Lung (tissue), 11 donors: ENCODE measurements at regions not wholly inside any gene's neighbourhood (a gene's known extent, or its start where the extent isn't known, plus 50 kb on each side); places are given as distances from the start of the nearest gene placed in this dataset.
A peak's percentile ranks its signal among the peaks of the same experiment; 100 is the strongest.

Source experiments
- ATAC-seq: fragments of 200-7000 bp; cut with Tn5 transposase; one replicate; pipeline ENCODE4 v1.9.1; 2020; ENCODE audit warnings: moderate number of reproducible peaks; ENCODE audit not compliant: insufficient read depth, low FRiP score
- DNase-seq, 3 donors: peaks; one replicate each; pipeline ENCODE4 v3.0.0-alpha.2; 2013 to 2017
- H3K27ac ChIP-seq, 2 donors: one replicate each; pipeline ENCODE4 v1.5.1; 2013; ENCODE audit warnings: mild to moderate bottlenecking in 2 of 2, moderate library complexity in 2 of 2, control low read depth in 1 of 2, inconsistent platforms in 1 of 2, low read depth in 1 of 2, low read length in 1 of 2
- H3K27me3 ChIP-seq, 3 donors: one replicate each; pipeline ENCODE4 v1.5.1; 2013; ENCODE audit warnings: low read length in 2 of 3; ENCODE audit not compliant: control insufficient read depth in 3 of 3, insufficient read depth in 3 of 3
- H3K36me3 ChIP-seq, 4 donors: one replicate each; pipeline ENCODE4 v1.5.1; 2013; ENCODE audit warnings: low read length in 4 of 4, mild to moderate bottlenecking in 1 of 4, moderate library complexity in 1 of 4; ENCODE audit not compliant: control insufficient read depth in 4 of 4, insufficient read depth in 4 of 4
- H3K4me1 ChIP-seq, 5 donors: one replicate each; pipeline ENCODE4 v1.5.1; 2013; ENCODE audit warnings: low read length in 5 of 5, mild to moderate bottlenecking in 2 of 5, moderate library complexity in 1 of 5; ENCODE audit not compliant: control insufficient read depth in 5 of 5, insufficient read depth in 5 of 5
- H3K4me3 ChIP-seq: one replicate; pipeline ENCODE4 v1.5.1; 2013; ENCODE audit warnings: mild to moderate bottlenecking, control low read depth, moderate library complexity
- H3K9ac ChIP-seq, 2 donors: one replicate each; pipeline ENCODE4 v1.5.1; 2013; ENCODE audit warnings: low read length in 2 of 2, control low read depth in 1 of 2; ENCODE audit not compliant: insufficient read depth in 1 of 2
- H3K9me3 ChIP-seq, 4 donors: one replicate each; pipeline ENCODE4 v1.5.1; 2013; ENCODE audit warnings: low read length in 3 of 4, mild to moderate bottlenecking in 1 of 4, moderate library complexity in 1 of 4; ENCODE audit not compliant: control insufficient read depth in 4 of 4, insufficient read depth in 3 of 4
- WGBS, 2 donors: extraction: QIAGEN DNeasy Blood & Tissue Kit; methylation state at CpG; one replicate each; pipeline ENCODE4 v1.1.7; 2013; 5-methylcytosine and 5-hydroxymethylcytosine counted together
- TF ChIP-seq, protein P1 (sequence below): IDR thresholded peaks from 2 replicates; pipeline ENCODE4 v1.5.1; 2012; ENCODE audit warnings: mild to moderate bottlenecking; ENCODE audit errors: control extremely low read depth, extremely low read depth
- donor health status: control.
- donor health status: control.
- donor health status: Bipolar disorder and iron deficiency.
- donor health status: healthy.
- donor health status: DM: yes; HTN: yes; CAD: no.

DNA sequence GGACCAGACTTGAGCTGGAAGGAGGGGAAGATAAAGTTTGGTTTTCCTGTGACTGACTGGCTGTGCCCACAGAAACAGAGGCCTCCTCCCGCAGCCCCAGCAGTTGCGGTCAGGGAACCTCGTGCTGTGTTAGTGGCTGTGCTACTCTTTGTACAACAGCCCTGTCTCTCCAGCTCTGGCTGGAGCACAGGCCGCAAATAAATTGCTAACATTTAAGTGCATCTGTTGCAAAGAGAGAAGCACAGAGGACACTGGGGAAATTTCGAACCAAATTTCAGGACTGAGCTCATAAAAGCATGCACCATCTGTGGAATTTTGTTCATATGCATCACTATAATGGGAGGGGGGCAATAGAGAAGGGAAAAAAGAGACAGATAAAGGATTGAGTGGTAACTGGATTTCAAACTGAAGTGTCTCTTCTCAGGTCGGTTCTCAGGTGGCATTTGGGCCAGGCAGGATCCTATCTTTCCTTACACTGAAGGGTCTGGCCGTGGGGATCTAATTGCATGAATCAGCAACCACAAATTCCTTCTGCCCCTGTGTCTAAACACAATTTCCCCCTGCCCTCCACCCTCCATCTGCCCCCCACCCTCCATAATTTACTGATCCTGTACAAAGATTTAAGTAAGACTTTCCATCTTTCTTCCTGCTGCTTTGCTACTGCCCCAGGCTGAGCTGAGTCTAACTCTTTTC is 88.9 kb upstream of the ATXN1 start:
- 39 to 63% methylated on average over 7 of the region's 7 CpGs for WGBS, 2 donors
- no peak for ATAC-seq
- Histone ChIP-seq H3K27ac (peak overlapping the region in 1 of 2 donors; percentile 3), H3K36me3 (no peaks in the 10 kb centered on the region), H3K4me1 (peaks cover 0 to 22% (median 5%) of the 10 kb centered on the region in 5 donors), H3K4me3 (no peak overlapping the region), H3K27me3 (no peaks in the 10 kb centered on the region), H3K9me3 (no peaks in the 10 kb centered on the region), H3K9ac (no peak overlapping the region)
- TF ChIP-seq, protein P1, sequence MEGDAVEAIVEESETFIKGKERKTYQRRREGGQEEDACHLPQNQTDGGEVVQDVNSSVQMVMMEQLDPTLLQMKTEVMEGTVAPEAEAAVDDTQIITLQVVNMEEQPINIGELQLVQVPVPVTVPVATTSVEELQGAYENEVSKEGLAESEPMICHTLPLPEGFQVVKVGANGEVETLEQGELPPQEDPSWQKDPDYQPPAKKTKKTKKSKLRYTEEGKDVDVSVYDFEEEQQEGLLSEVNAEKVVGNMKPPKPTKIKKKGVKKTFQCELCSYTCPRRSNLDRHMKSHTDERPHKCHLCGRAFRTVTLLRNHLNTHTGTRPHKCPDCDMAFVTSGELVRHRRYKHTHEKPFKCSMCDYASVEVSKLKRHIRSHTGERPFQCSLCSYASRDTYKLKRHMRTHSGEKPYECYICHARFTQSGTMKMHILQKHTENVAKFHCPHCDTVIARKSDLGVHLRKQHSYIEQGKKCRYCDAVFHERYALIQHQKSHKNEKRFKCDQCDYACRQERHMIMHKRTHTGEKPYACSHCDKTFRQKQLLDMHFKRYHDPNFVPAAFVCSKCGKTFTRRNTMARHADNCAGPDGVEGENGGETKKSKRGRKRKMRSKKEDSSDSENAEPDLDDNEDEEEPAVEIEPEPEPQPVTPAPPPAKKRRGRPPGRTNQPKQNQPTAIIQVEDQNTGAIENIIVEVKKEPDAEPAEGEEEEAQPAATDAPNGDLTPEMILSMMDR = no peak
- no peak for DNase-seq

DNA sequence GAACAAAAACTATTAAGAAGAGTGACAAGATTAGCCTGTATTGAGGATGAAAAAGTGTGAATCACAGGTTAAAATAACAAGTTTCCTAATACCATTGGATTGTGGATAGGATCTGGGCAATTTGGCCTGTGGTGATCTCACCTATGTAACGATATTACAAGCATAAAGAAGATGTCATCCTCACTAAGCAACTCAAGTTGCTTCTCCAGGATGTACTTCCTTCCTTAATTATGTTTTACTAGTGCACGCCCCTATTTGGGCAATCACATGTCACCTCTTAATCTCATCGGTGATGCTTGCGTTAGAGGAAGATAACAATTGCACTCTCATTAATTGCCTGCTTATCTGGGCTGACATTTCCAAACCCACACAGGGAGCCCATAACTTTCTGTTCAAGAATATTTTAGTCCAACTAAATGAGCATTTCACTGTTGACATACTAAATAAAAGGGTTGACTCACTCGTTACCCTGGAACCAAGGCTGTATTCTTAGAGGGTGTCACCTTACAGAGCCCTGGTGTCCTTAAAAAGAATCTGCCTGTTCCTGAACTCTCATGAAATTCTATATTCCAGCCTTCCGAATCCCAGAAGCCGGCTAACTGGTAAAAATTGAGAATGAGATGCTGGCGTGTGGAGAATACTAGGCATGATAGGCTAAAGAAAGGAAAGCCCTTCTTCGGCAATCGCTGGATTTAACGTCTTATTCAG is 88.2 kb upstream of the ATXN1 start:
- Histone ChIP-seq H3K27ac (peak overlapping the region in 1 of 2 donors; percentile 3), H3K9me3 (no peaks in the 10 kb centered on the region), H3K4me1 (peaks cover 0 to 24% (median 5%) of the 10 kb centered on the region in 5 donors), H3K4me3 (no peak overlapping the region), H3K36me3 (no peaks in the 10 kb centered on the region), H3K9ac (no peak overlapping the region), H3K27me3 (no peaks in the 10 kb centered on the region)
- 47 to 49% methylated on average over 11 of the region's 11 CpGs for WGBS, 2 donors
- TF ChIP-seq, protein P1 = no peak
- peak in 1 of 3 donors; percentile 46 for DNase-seq
- peak; percentile 55 for ATAC-seq

DNA sequence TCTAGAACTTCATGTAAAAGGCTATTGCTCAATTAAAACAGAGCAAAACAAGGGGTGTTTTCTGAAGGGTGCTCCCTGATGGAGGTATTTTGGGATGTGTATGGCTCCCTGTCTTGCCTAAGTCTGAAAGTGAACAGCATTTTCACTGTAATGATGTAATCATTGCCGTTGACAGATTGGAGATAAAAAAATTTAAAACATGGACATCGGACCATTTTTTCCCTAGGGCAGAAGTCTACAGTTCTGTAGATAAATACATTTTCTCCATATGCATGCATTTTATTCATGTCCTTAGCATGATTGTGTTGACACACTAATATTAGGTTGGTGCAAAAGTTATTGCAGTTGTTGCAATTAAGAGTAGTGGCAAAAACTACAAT is 85.1 kb upstream of the ATXN1 start:
- DNase-seq (no peak), ATAC-seq (no peak)
- no peaks in the 10 kb centered on the region for H3K27me3 ChIP-seq
- no peak overlapping the region for H3K4me3 ChIP-seq
- no peak overlapping the region for H3K9ac ChIP-seq
- 90 to 94% methylated on average over 2 of the region's 2 CpGs for WGBS, 2 donors
- no peak overlapping the region for H3K27ac ChIP-seq
- H3K36me3 ChIP-seq = no peaks in the 10 kb centered on the region
- H3K4me1 ChIP-seq = peaks cover 1 to 38% (median 6%) of the 10 kb centered on the region in 5 donors
- H3K9me3 ChIP-seq = no peaks in the 10 kb centered on the region
- TF ChIP-seq, protein P1 = no peak
